Stimulated activated CD4-positive, alpha-beta T cell treated with anti-CD3 and anti-CD28 coated beads, Interleukin-15, amount 100 ng/mL, for 48 hours (primary cell): ENCODE measurements at regions not wholly inside any gene's neighbourhood (a gene's known extent, or its start where the extent isn't known, plus 50 kb on each side); places are given as distances from the start of the nearest gene placed in this dataset.
"Not testable (repeated sequence)": the region's sequence is repeated elsewhere in the genome, so short reads cannot be mapped to it uniquely, and the experiment has no call there.

Source experiments
- DNase-seq, 2 donors: peaks; one replicate each; pipeline ENCODE4 v3.0.0-alpha.2; 2020; ENCODE audit warnings: low read depth in 2 of 2

GRCh38 chr3:124361566-124361965 lies 368.7 kb upstream of the UMPS start:
- DNase-seq: no peak

GRCh38 chr3:124362455-124362854 lies 367.8 kb upstream of the UMPS start:
- DNase-seq: no peak

- DNase-seq: no peak
Measured at GRCh38 chr3:124363476-124363875, 366.8 kb upstream of the UMPS start.

- no peak for DNase-seq
Measured at GRCh38 chr3:124364317-124365020, 365.8 kb upstream of the UMPS start.

- not testable (repeated sequence) for DNase-seq
Measured at GRCh38 chr3:124366655-124367054, 363.6 kb upstream of the UMPS start.

GRCh38 chr3:124372775-124373174 lies 357.5 kb upstream of the UMPS start:
- no peak for DNase-seq

- no peak for DNase-seq
Measured at GRCh38 chr3:124373524-124373923, 356.7 kb upstream of the UMPS start.

- DNase-seq: no peak
Measured at GRCh38 chr3:124374583-124374982, 355.7 kb upstream of the UMPS start.

GRCh38 chr3:124381575-124382333 lies 348.5 kb upstream of the UMPS start:
- no peak for DNase-seq

- no peak for DNase-seq
Measured at GRCh38 chr3:124383051-124383450, 347.2 kb upstream of the UMPS start.

- no peak for DNase-seq
Measured at GRCh38 chr3:124383846-124384466, 346.3 kb upstream of the UMPS start.

GRCh38 chr3:124384527-124384926 lies 345.7 kb upstream of the UMPS start:
- DNase-seq: no peak

- DNase-seq: no peak
Measured at GRCh38 chr3:124385996-124386395, 344.3 kb upstream of the UMPS start.

GRCh38 chr3:124386996-124387595 lies 343.2 kb upstream of the UMPS start:
- no peak for DNase-seq

GRCh38 chr3:124391774-124392173 lies 338.5 kb upstream of the UMPS start:
- no peak for DNase-seq

- DNase-seq: no peak
Measured at GRCh38 chr3:124393340-124393739, 336.9 kb upstream of the UMPS start.

- no peak for DNase-seq
Measured at GRCh38 chr3:124395162-124395561, 335.1 kb upstream of the UMPS start.

- no peak for DNase-seq
Measured at GRCh38 chr3:124395584-124396338, 334.5 kb upstream of the UMPS start.

- DNase-seq: no peak
Measured at GRCh38 chr3:124396339-124396950, 333.8 kb upstream of the UMPS start.

GRCh38 chr3:124397088-124397487 lies 333.2 kb upstream of the UMPS start:
- no peak for DNase-seq

GRCh38 chr3:124398594-124398993 lies 331.7 kb upstream of the UMPS start:
- no peak for DNase-seq
